ENCODE measurements at regions not wholly inside any gene's neighbourhood (a gene's known extent, or its start where the extent isn't known, plus 50 kb on each side); places are given as distances from the start of the nearest gene placed in this dataset.

DNA sequence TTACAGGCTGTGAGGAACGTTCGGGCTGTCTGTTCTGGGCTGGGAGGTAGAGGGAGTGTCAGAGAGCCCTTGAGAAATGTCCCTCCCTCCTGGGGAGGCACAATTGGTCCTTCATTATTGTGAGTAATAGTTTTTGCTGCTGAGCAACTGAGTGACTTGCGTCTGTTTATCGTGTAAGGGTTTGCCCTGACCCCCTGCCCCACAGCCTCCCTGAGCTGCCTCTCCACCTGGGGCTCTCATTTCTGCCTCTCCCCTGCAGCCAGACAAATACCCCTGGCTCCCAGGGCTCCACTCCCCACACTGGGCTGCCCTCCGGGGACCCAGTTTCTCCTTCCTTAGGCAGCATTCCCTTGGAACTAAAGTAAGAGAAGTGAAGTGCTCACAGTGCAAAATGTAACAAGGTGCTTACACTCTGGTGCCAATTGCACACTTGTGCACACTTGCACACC, 174.9 kb upstream of the MVB12B start:
- no peak for DNase-seq (ENCODE audit: low read depth, low spot score)
- peaks cover 0 to 5% of the 10 kb centered on the region in 2 experiments; a peak in 1 of 4 replicates for H3K4me1 ChIP-seq (ENCODE audit: control insufficient read depth in 1 of 2, insufficient read depth in 2 of 2, low read length in 2 of 2)

More for the DNA sequence above, 174.9 kb upstream of the MVB12B start:
- RAD21 ChIA-PET (ENCODE audit: low non-redundant PET in 1 of 2, low total read pairs in 2 of 2, uncharacterized antibody in 2 of 2, unreplicated experiment in 2 of 2), result no interaction called here
- Histone ChIP-seq H4K20me1 (ENCODE audit: insufficient read depth) (no peaks in the 10 kb centered on the region), H3K4me2 (ENCODE audit: low read length) (no peak overlapping the region), H2AFZ (ENCODE audit: low read depth, low read length, poor library complexity, severe bottlenecking) (no peak overlapping the region), H3K27ac (ENCODE audit: low read depth, low read length) (no peak overlapping the region), H3K9me2 (ENCODE audit: insufficient read depth) (no peaks in the 10 kb centered on the region), H3K9ac (ENCODE audit: low read length) (no peak overlapping the region), H3K9me3 (ENCODE audit: control insufficient read depth in 1 of 2, insufficient read depth in 1 of 2, low read depth in 1 of 2, low read length in 2 of 2) (no peaks in the 10 kb centered on the region), H3K27me3 (ENCODE audit: insufficient read depth, low read length) (no peaks in the 10 kb centered on the region), H3K79me2 (ENCODE audit: insufficient read depth, low read length) (no peaks in the 10 kb centered on the region), H3K36me3 (ENCODE audit: control insufficient read depth in 1 of 2, insufficient read depth in 2 of 2, low read length in 2 of 2) (no peaks in the 10 kb centered on the region), H3K4me3 (replicated peaks in 1 of 2; ENCODE audit: low read depth in 1 of 2, low read length in 2 of 2) (no peak overlapping the region)
- BruUV-seq (replicated peaks), result no TSS peak
- no peak for TF ChIP-seq SP1 (IDR thresholded peaks at IDR 0.05; ENCODE audit: low read depth)
- TF ChIP-seq, protein P1, sequence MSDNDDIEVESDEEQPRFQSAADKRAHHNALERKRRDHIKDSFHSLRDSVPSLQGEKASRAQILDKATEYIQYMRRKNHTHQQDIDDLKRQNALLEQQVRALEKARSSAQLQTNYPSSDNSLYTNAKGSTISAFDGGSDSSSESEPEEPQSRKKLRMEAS (IDR thresholded peaks at IDR 0.05), result no peak
- no peak for TF ChIP-seq TCF7L2 (IDR thresholded peaks at IDR 0.05; ENCODE audit: borderline replicate concordance, extremely low read depth, insufficient read depth, insufficient read length)
- TF ChIP-seq POLR2AphosphoS5 (IDR thresholded peaks at IDR 0.05; ENCODE audit: low read depth, low read length), result no peak
- TF ChIP-seq CEBPB (IDR thresholded peaks at IDR 0.05; ENCODE audit: low read depth), result no peak
- no peak for TF ChIP-seq RAD21 (IDR thresholded peaks at IDR 0.05; ENCODE audit: low read depth)
- TF ChIP-seq EGR1 (IDR thresholded peaks at IDR 0.05; ENCODE audit: low read depth), result no peak
- TF ChIP-seq EZH2phosphoT487 (IDR thresholded peaks at IDR 0.05; ENCODE audit: borderline replicate concordance), result no peak
- no peak for TF ChIP-seq FOSL1 (IDR thresholded peaks at IDR 0.05; ENCODE audit: low read depth)
- no peak for TF ChIP-seq YY1 (IDR thresholded peaks at IDR 0.05; ENCODE audit: extremely low read depth, insufficient replicate concordance, low read depth, low read length)
- TF ChIP-seq ELF1 (IDR thresholded peaks at IDR 0.05; ENCODE audit: borderline replicate concordance, low read depth), result no peak
- TF ChIP-seq CBX3 (IDR thresholded peaks at IDR 0.05; ENCODE audit: low read depth), result no peak
- TF ChIP-seq ZNF274 (IDR thresholded peaks at IDR 0.05; ENCODE audit: low read depth, low read length), result no peak
- TF ChIP-seq, protein P2, sequence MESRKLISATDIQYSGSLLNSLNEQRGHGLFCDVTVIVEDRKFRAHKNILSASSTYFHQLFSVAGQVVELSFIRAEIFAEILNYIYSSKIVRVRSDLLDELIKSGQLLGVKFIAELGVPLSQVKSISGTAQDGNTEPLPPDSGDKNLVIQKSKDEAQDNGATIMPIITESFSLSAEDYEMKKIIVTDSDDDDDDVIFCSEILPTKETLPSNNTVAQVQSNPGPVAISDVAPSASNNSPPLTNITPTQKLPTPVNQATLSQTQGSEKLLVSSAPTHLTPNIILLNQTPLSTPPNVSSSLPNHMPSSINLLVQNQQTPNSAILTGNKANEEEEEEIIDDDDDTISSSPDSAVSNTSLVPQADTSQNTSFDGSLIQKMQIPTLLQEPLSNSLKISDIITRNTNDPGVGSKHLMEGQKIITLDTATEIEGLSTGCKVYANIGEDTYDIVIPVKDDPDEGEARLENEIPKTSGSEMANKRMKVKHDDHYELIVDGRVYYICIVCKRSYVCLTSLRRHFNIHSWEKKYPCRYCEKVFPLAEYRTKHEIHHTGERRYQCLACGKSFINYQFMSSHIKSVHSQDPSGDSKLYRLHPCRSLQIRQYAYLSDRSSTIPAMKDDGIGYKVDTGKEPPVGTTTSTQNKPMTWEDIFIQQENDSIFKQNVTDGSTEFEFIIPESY (IDR thresholded peaks at IDR 0.05; ENCODE audit: extremely low read depth, insufficient replicate concordance, low read length), result no peak
- no peak for TF ChIP-seq ZFX (IDR thresholded peaks at IDR 0.05)
- TF ChIP-seq SRF (IDR thresholded peaks at IDR 0.05; ENCODE audit: low read depth), result no peak
- TF ChIP-seq EZH2 (IDR thresholded peaks at IDR 0.05), result no peak
- TF ChIP-seq JUND (IDR thresholded peaks at IDR 0.05), result no peak
- TF ChIP-seq, protein P3, sequence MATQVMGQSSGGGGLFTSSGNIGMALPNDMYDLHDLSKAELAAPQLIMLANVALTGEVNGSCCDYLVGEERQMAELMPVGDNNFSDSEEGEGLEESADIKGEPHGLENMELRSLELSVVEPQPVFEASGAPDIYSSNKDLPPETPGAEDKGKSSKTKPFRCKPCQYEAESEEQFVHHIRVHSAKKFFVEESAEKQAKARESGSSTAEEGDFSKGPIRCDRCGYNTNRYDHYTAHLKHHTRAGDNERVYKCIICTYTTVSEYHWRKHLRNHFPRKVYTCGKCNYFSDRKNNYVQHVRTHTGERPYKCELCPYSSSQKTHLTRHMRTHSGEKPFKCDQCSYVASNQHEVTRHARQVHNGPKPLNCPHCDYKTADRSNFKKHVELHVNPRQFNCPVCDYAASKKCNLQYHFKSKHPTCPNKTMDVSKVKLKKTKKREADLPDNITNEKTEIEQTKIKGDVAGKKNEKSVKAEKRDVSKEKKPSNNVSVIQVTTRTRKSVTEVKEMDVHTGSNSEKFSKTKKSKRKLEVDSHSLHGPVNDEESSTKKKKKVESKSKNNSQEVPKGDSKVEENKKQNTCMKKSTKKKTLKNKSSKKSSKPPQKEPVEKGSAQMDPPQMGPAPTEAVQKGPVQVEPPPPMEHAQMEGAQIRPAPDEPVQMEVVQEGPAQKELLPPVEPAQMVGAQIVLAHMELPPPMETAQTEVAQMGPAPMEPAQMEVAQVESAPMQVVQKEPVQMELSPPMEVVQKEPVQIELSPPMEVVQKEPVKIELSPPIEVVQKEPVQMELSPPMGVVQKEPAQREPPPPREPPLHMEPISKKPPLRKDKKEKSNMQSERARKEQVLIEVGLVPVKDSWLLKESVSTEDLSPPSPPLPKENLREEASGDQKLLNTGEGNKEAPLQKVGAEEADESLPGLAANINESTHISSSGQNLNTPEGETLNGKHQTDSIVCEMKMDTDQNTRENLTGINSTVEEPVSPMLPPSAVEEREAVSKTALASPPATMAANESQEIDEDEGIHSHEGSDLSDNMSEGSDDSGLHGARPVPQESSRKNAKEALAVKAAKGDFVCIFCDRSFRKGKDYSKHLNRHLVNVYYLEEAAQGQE (IDR thresholded peaks at IDR 0.05; ENCODE audit: low read depth), result no peak
- TF ChIP-seq, protein P4, sequence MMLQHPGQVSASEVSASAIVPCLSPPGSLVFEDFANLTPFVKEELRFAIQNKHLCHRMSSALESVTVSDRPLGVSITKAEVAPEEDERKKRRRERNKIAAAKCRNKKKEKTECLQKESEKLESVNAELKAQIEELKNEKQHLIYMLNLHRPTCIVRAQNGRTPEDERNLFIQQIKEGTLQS (IDR thresholded peaks at IDR 0.05), result no peak
- peak; percentile 26; the same call in 1 of the 2 replicates for ATAC-seq
- POLR2A ChIA-PET, result no interaction called here
- intact Hi-C loops (cut with micrococcal nuclease), result no loop called here
- CTCF ChIA-PET, result no interaction called here

Measured in HCT116 (cell line).